ENCODE measurements at regions not wholly inside any gene's neighbourhood (a gene's known extent, or its start where the extent isn't known, plus 50 kb on each side); places are given as distances from the start of the nearest gene placed in this dataset.
A peak's percentile ranks its signal among the peaks of the same experiment; 100 is the strongest.

DNA sequence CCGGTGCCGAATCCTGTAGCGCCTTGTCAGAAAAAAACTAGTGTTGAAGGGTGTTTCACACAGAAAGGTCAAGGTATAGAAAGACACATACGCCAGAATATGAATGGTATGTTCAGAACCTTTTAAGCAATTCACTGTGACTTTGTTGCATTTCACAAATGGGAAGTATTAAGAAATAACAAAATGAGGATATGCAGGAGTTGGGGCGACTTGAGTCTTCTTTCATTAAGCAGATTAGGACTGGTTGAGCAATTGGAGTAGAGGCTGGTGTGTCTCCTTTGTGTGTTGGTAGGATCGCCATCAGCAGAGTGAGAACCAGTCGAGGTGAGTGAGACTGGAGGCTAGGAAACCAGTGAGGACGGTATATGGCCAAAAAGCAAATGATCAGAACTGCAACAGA is 1454.5 kb upstream of the TENM3 start:
- WGBS, 10 experiments: 20 to 100% (median 95%) methylated on average over 3 to 8 of the region's 8 CpGs

DNA sequence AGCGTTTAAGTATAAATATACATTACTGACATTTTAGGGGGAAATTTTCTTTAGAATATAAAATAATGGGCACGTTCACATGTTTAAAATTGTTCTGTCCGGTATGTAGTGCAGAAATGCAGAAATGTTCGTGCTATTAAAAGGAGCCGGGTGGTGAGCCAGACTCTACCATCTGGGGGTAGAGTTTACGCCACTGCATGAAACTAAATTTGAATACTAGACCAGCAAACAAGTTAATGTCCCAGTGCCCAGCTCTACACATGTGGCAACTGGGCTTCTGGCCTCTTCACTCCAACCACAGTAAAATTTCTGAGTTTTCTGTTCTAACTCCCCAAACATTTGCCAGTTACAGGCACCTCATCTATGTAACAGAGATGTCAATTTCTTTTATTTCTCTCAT is 1453.3 kb upstream of the TENM3 start:
- no peak for ATAC-seq (replicated peaks in 6 of 8)
- WGBS, 10 experiments: 6 to 100% (median 69%) methylated on average over 3 to 6 of the region's 6 CpGs; no CpG with 5 or more reads in 2 of the 10 experiments
- in situ Hi-C loops (cut with MboI; ENCODE audit: low pct_unique_long_range_greater_than_20kb in 2 of 9, low sequenced_read_pairs in 9 of 9, unreplicated experiment in 9 of 9): no loop called here
- no peak overlapping the region for H3K27ac ChIP-seq
- H3K4me1 ChIP-seq (replicated peaks in 1 of 2): peaks cover 0 to 7% of the 10 kb centered on the region in 2 donors
- no peak overlapping the region for H3K4me3 ChIP-seq

More for the DNA sequence above, 1454.5 kb upstream of the TENM3 start:
- in situ Hi-C loops (cut with MboI; ENCODE audit: low pct_unique_long_range_greater_than_20kb in 2 of 9, low sequenced_read_pairs in 9 of 9, unreplicated experiment in 9 of 9): no loop called here
- no peak overlapping the region for H3K27ac ChIP-seq
- H3K4me3 ChIP-seq: no peak overlapping the region
- H3K4me1 ChIP-seq (replicated peaks in 1 of 2): peaks cover 0 to 7% of the 10 kb centered on the region in 2 donors
- no peak for ATAC-seq (replicated peaks in 6 of 8)

DNA sequence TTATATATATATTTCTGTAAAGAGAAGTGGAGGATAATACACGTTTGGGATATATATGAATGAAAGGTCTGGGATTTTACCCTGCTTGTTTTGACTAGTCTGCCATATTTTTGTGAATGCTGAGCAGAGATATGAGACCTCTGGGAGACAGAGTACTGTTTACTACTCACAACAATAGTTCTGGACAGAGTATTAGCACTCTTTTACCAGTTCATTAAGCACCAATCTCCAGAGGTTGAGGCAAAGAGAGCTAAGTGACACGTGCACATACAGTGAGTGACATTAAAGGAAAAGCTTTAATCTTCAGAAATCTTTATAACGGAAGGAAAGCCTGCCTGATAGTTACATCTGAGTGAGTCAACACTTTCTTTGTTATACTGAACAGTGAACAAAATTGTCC is 1452.7 kb upstream of the TENM3 start:
- WGBS, 10 experiments: 0 to 90% (median 60%) methylated on average over 1 to 3 of the region's 3 CpGs
- H3K27ac ChIP-seq: no peak overlapping the region
- H3K4me3 ChIP-seq: no peak overlapping the region
- ATAC-seq (replicated peaks in 6 of 8): peak in 4 of 8 experiments; percentile 16 to 50 (median 39)
- in situ Hi-C loops (cut with MboI; ENCODE audit: low pct_unique_long_range_greater_than_20kb in 2 of 9, low sequenced_read_pairs in 9 of 9, unreplicated experiment in 9 of 9): no loop called here
- peaks cover 0 to 7% of the 10 kb centered on the region in 2 donors for H3K4me1 ChIP-seq (replicated peaks in 1 of 2)

DNA sequence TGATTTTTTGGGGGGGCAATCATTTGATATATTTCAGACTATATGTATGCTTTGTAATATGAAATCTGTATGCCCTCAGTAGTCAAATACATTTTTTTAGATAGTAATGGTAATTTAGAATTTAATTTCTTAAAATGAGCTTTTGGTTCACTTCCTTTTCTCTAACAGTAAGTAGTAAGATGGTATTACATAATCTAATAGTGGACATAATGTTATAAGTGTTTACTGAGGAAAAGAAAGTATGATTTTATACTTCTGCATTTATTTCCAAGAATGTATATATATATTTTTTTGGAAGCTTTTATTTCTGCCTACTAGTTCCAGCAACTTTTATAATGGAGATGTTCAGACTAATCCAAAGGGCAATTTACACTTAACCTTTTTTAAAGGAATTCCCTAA is 1450.7 kb upstream of the TENM3 start:
- ATAC-seq (replicated peaks in 6 of 8): no peak
- Histone ChIP-seq H3K4me1 (replicated peaks in 1 of 2) (peaks cover 0 to 7% of the 10 kb centered on the region in 2 donors), H3K4me3 (no peak overlapping the region), H3K27ac (no peak overlapping the region)
- in situ Hi-C loops (cut with MboI; ENCODE audit: low pct_unique_long_range_greater_than_20kb in 2 of 9, low sequenced_read_pairs in 9 of 9, unreplicated experiment in 9 of 9): no loop called here

DNA sequence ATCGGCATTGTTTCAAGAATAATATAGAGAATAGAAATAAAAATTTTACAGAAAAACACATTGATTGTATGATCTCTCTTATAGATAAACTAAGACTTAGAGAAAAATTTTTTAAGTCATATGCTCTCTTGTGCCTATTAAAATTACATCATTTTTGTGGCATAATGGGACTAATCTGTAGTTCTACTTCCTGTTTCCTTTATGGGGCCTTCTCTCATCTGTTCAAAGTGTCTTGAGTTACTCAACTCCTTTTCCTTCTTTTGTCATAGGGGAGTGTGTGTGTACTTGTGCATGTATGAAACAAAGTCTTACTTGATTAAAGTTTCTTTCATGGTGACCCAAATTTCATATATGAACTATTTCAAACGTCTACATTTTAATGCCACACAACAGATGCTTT is 1448.9 kb upstream of the TENM3 start:
- no peak for ATAC-seq (replicated peaks in 6 of 8)
- Histone ChIP-seq H3K4me1 (replicated peaks in 1 of 2) (peaks cover 3 to 11% of the 10 kb centered on the region in 2 donors), H3K27ac (no peak overlapping the region), H3K4me3 (no peak overlapping the region)
- in situ Hi-C loops (cut with MboI; ENCODE audit: low pct_unique_long_range_greater_than_20kb in 2 of 9, low sequenced_read_pairs in 9 of 9, unreplicated experiment in 9 of 9): no loop called here
- WGBS, 10 experiments: 30 to 100% (median 79%) methylated on average over 1 to 2 of the region's 2 CpGs; no CpG with 5 or more reads in 3 of the 10 experiments

DNA sequence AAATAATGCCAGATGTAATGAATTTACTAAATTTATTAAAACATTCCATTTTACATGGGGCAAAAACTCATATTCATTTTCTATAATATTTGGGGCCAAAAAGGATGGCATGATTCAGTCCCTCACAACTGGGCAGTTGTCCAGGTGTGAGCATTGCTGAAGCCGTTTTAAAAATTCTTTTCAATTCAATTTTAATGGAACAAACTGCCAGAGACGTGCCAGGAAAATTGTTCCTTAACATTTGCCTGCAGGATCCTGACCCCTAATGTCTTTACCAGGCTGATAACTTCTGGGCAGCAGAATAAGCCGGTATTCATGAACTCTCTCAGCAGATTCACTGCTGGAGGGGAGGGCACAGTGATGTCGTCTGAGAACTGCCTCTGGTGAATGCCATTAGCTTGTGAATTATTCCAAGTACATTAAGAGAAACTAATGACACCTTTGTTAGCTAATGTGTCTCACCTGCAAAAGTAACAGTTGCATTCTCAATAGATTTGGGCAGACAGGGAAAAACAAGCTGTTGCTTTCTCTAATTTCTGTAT is 1445.1 kb upstream of the TENM3 start:
- in situ Hi-C loops (cut with MboI; ENCODE audit: low pct_unique_long_range_greater_than_20kb in 2 of 9, low sequenced_read_pairs in 9 of 9, unreplicated experiment in 9 of 9): no loop called here
- no peak overlapping the region for H3K27ac ChIP-seq
- 0 to 83% (median 44%) methylated on average over 1 to 4 of the region's 4 CpGs; no CpG with 5 or more reads in 2 of the 10 experiments for WGBS, 10 experiments
- peak in 1 of 8 experiments; percentile 27 for ATAC-seq (replicated peaks in 6 of 8)
- no peak overlapping the region for H3K4me3 ChIP-seq
- H3K4me1 ChIP-seq (replicated peaks in 1 of 2): peaks cover 10 to 11% of the 10 kb centered on the region in 2 donors

DNA sequence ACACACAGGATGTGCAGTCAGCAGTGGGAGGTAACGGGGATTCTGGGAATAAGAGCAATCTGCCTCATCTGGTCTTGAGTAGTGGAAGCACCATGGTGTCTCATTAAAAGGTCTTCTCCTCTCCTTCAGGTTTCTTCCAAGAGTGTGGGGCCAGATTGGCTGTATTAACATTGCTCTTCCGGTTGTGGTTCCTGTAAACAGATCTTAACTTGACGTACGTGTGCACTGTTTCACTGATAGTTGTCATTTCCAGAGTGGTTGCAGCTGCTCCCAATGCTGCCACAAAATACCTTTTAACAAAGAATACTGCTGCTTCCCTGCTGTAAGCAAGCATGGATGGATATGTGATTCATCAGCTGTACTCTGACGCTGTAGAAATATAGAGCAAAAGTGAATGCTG is 1443.4 kb upstream of the TENM3 start:
- peak in 2 of 8 experiments; percentile 28 to 30 for ATAC-seq (replicated peaks in 6 of 8)
- H3K27ac ChIP-seq: no peak overlapping the region
- H3K4me3 ChIP-seq: no peak overlapping the region
- in situ Hi-C loops (cut with MboI; ENCODE audit: low pct_unique_long_range_greater_than_20kb in 2 of 9, low sequenced_read_pairs in 9 of 9, unreplicated experiment in 9 of 9): no loop called here
- 0 to 100% (median 67%) methylated on average over 1 to 5 of the region's 5 CpGs; no CpG with 5 or more reads in 1 of the 10 experiments for WGBS, 10 experiments
- peaks cover 7 to 11% of the 10 kb centered on the region in 2 donors for H3K4me1 ChIP-seq (replicated peaks in 1 of 2)

DNA sequence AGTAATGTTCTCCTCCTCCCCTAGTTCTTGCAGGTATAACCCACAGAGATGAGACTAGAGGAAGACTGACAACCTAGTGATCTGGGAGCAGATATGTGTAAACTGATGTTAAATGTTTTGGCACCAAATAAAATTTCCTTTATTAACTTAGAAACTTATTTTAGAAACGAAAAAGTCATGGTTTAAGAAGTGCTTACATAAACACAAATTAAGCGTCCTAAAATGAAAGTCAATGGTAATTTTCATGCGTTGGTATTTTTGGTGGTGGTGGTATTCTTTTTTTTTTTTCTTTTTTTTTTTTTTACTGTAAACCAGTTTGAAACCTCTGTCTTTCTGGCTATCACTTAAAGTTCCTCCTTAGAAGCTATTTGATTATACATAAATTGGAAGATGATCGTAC is 1438.1 kb upstream of the TENM3 start:
- H3K4me3 ChIP-seq: no peak overlapping the region
- H3K27ac ChIP-seq: no peak overlapping the region
- no peak for ATAC-seq (replicated peaks in 6 of 8)
- H3K4me1 ChIP-seq (replicated peaks in 1 of 2): peaks cover 0 to 1% of the 10 kb centered on the region in 2 donors
- WGBS, 10 experiments: 0 to 97% (median 83%) methylated on average over 1 to 4 of the region's 4 CpGs
- in situ Hi-C loops (cut with MboI; ENCODE audit: low pct_unique_long_range_greater_than_20kb in 2 of 9, low sequenced_read_pairs in 9 of 9, unreplicated experiment in 9 of 9): no loop called here

DNA sequence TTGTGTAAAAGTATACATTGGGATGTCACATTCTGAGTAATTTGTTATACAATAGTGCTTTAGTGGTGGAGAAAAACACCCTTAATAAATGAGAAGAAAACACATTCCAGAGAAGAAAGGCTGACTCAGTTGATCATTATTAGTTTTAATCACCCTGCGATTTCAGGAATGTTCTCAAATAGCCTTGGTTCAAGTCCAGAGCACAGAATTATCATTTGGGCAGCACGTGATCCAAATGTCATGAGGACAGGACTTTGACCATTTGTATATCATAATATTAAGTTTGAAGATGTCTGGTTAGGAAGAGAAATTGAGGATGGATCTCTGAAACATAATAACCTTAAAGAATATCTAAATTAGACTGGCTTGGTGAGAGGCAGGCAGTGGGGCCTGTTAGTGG is 1434.3 kb upstream of the TENM3 start:
- Histone ChIP-seq H3K27ac (no peak overlapping the region), H3K4me3 (no peak overlapping the region), H3K4me1 (replicated peaks in 1 of 2) (no peaks in the 10 kb centered on the region)
- no peak for ATAC-seq (replicated peaks in 6 of 8)
- in situ Hi-C loops (cut with MboI; ENCODE audit: low pct_unique_long_range_greater_than_20kb in 2 of 9, low sequenced_read_pairs in 9 of 9, unreplicated experiment in 9 of 9): no loop called here
- WGBS, 10 experiments: 7 to 100% (median 80%) methylated on average over 1 to 2 of the region's 2 CpGs; no CpG with 5 or more reads in 3 of the 10 experiments

DNA sequence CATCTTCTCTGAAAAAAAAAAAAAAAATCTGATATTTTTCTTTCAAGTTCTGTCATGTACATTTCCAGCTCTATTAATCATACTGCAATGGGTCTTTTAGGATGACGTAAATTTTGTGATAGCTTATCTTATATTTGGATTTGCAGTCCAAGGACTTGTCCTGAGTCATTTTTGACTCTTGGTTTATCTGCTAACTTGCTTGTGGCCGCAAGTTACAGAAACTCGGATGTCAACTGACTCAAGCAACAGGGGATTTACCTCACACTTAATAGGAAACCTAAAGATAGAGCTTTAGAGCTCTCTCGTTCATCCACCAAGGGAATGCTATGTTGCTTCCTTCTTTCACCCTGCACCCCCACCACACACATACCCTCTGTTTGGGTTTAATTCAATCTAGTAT is 1433.8 kb upstream of the TENM3 start:
- no peak for ATAC-seq (replicated peaks in 6 of 8)
- no peak overlapping the region for H3K27ac ChIP-seq
- in situ Hi-C loops (cut with MboI; ENCODE audit: low pct_unique_long_range_greater_than_20kb in 2 of 9, low sequenced_read_pairs in 9 of 9, unreplicated experiment in 9 of 9): no loop called here
- H3K4me1 ChIP-seq (replicated peaks in 1 of 2): no peaks in the 10 kb centered on the region
- 11 to 100% (median 81%) methylated on average over 1 to 4 of the region's 4 CpGs for WGBS, 10 experiments
- H3K4me3 ChIP-seq: no peak overlapping the region

DNA sequence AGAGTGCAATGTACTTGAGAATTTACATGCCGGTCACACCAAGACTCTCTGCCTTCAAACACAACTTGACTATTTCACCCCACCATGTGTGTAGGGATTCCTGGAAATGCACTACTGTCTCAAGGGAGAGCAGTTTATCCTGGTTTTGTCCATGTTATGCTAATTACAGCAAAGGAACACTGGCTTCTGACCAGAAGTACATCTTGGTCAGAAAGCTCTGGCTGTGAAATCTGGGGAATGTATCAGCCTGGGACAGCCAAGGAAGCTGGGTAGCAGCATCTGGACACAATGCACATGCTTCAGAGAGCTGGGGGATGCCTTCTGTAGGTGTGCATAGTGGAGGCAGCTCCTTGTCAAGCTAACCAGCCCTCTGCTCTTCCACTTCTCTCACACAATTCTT is 1432.6 kb upstream of the TENM3 start:
- WGBS, 10 experiments: 50 to 100% (median 86%) methylated on average over 1 of the region's 1 CpG; no CpG with 5 or more reads in 5 of the 10 experiments
- H3K4me1 ChIP-seq (replicated peaks in 1 of 2): peaks cover 4 to 7% of the 10 kb centered on the region in 2 donors
- peak in 2 of 8 experiments; percentile 44 to 63 for ATAC-seq (replicated peaks in 6 of 8)
- no peak overlapping the region for H3K27ac ChIP-seq
- H3K4me3 ChIP-seq: no peak overlapping the region
- in situ Hi-C loops (cut with MboI; ENCODE audit: low pct_unique_long_range_greater_than_20kb in 2 of 9, low sequenced_read_pairs in 9 of 9, unreplicated experiment in 9 of 9): no loop called here

DNA sequence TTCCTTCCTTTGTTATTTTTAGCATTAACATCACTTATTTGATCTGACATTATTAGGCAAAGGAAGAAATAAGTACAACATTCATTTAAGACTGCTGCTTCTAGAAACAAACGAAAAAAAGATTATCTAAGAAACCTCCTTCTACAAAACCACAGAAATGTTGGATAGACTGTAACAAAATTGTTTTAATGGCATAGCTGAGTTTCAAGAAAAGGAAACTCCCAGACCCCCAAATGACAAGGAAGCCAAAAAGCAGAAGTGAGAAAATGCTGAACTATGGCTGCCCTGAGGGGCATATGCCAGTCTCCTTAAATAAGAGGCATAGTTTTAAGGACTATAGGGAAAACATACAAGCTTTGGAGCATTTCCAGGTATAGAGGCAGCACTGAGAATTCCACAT is 1431.6 kb upstream of the TENM3 start:
- no peak overlapping the region for H3K4me3 ChIP-seq
- in situ Hi-C loops (cut with MboI; ENCODE audit: low pct_unique_long_range_greater_than_20kb in 2 of 9, low sequenced_read_pairs in 9 of 9, unreplicated experiment in 9 of 9): no loop called here
- peaks cover 4 to 7% of the 10 kb centered on the region in 2 donors for H3K4me1 ChIP-seq (replicated peaks in 1 of 2)
- no peak for ATAC-seq (replicated peaks in 6 of 8)
- 0% methylated on average over 1 of the region's 1 CpG; no CpG with 5 or more reads in 2 of the 10 experiments for WGBS, 10 experiments
- H3K27ac ChIP-seq: no peak overlapping the region

DNA sequence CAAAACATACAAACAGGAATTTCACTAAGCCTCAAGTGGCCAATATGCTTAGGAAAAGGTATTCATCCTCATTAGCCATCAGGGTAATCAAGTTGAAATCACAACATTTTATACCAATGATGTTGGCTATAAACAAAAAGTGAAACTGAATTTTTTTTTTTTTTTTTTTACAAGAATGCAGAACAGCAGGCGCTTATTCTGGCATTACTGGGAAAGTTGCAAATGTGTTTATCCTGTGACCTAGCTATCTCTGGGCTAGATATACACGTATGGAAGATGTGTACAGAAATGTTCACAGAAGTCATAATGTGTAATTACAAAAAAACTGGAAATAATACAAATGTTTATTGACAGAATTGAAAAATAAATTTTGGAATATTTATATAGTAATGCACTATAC is 1430.4 kb upstream of the TENM3 start:
- in situ Hi-C loops (cut with MboI; ENCODE audit: low pct_unique_long_range_greater_than_20kb in 2 of 9, low sequenced_read_pairs in 9 of 9, unreplicated experiment in 9 of 9): no loop called here
- ATAC-seq (replicated peaks in 6 of 8): peak in 2 of 8 experiments; percentile 62 to 77
- Histone ChIP-seq H3K27ac (no peak overlapping the region), H3K4me3 (no peak overlapping the region), H3K4me1 (replicated peaks in 1 of 2) (peaks cover 4 to 7% of the 10 kb centered on the region in 2 donors)
- 0 to 100% (median 79%) methylated on average over 1 to 2 of the region's 2 CpGs for WGBS, 10 experiments

DNA sequence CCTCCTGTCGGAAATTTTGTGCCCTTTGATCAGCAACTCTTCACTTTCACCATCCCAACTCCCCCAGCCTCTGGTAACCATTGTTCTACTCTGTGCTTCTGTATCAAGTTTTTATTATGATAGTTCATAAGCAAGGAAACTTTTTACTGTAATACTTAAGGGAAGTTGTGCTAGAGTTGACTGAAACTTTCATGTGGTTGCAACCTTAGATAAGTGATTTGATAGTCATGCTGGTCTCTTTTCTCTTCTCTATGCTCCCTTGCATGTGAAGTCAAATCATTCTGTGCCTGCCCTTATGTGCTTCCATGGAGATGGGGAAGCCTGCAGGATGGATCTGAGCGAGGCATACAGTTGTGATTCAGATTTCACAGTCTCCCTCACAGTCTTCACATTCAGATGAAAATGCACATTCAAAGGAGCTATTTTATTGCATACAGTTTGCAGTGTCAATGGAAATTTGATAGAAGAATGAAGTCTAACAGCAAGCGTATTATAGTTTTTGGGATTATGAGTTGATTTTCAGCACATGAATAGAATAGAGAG is 1428.3 kb upstream of the TENM3 start:
- WGBS, 10 experiments: 0 to 78% (median 64%) methylated on average over 1 to 3 of the region's 3 CpGs; no CpG with 5 or more reads in 1 of the 10 experiments
- H3K4me3 ChIP-seq: no peak overlapping the region

More for the DNA sequence above, 1428.3 kb upstream of the TENM3 start:
- H3K27ac ChIP-seq: no peak overlapping the region
- ATAC-seq (replicated peaks in 6 of 8): peak in 5 of 8 experiments; percentile 51 to 90 (median 70)
- H3K4me1 ChIP-seq (replicated peaks in 1 of 2): peaks cover 4 to 7% of the 10 kb centered on the region in 2 donors
- in situ Hi-C loops (cut with MboI; ENCODE audit: low pct_unique_long_range_greater_than_20kb in 2 of 9, low sequenced_read_pairs in 9 of 9, unreplicated experiment in 9 of 9): no loop called here
